ENCODE measurements at regions not wholly inside any gene's neighbourhood (a gene's known extent, or its start where the extent isn't known, plus 50 kb on each side); places are given as distances from the start of the nearest gene placed in this dataset.

DNA sequence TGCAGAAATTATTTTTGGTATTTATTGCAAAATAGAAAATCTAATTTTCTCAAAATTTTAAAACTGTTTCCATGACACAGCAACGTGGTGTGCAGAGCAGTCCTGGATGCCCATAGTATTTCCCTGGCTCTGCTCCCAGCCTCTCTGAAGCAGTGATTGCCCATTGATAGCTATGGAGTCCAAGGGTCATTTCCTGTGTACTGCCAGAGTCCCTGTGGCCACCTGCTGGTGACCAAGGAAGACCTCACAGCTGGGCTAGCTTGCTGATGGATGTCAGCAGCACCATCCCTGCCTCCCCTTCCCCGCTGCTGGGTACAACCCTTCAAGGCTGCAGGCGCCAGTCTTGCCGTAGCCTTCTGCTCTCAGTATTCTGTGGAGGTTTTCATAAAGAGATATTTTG lies 184.1 kb downstream of the DIRAS2 start:
- Histone ChIP-seq H3K23ac (ENCODE audit: insufficient read length) (no peak overlapping the region), H4K8ac (ENCODE audit: extremely low read depth, insufficient read depth, low read length) (no peak overlapping the region), H3K4ac (replicated peaks; ENCODE audit: insufficient read length, low read depth, low read length) (no peak overlapping the region), H3K36me3 (ENCODE audit: control insufficient read depth in 2 of 4, insufficient read depth in 4 of 4, low read length in 3 of 4) (no peaks in the 10 kb centered on the region), H3K27me3 (replicated peaks in 1 of 4; ENCODE audit: control insufficient read depth in 3 of 4, extremely low read depth in 1 of 4, insufficient read depth in 3 of 4, low read length in 3 of 4) (no peaks in the 10 kb centered on the region; a peak in 1 of 7 replicates), H2AK5ac (ENCODE audit: low read depth, low read length) (no peak overlapping the region), H3K4me1 (replicated peaks in 1 of 4; ENCODE audit: control insufficient read depth in 3 of 4, insufficient read depth in 4 of 4, low read length in 3 of 4) (no peaks in the 10 kb centered on the region; a peak in 1 of 7 replicates), H4K20me1 (replicated peaks in 1 of 2; ENCODE audit: control insufficient read depth in 1 of 2, insufficient read depth in 2 of 2, low read length in 2 of 2) (no peaks in the 10 kb centered on the region), H3K79me1 (ENCODE audit: low read depth, low read length) (no peaks in the 10 kb centered on the region), H3K9me3 (ENCODE audit: insufficient read depth in 2 of 2, low read depth in 1 of 2, low read length in 1 of 2) (no peaks in the 10 kb centered on the region), H2BK120ac (replicated peaks; ENCODE audit: low read depth, low read length) (no peak overlapping the region), H3K4me3 (ENCODE audit: extremely low read depth in 1 of 4, insufficient read depth in 2 of 4, low read depth in 3 of 4, low read length in 4 of 4) (no peak overlapping the region), H4K91ac (replicated peaks; ENCODE audit: insufficient read length, low read length) (no peak overlapping the region), H3K4me2 (ENCODE audit: insufficient read depth in 1 of 2, low read depth in 2 of 2, low read length in 2 of 2) (no peak overlapping the region), H3K14ac (ENCODE audit: insufficient read length) (no peak overlapping the region), H3K56ac (replicated peaks; ENCODE audit: insufficient read length, low read depth, low read length) (no peak overlapping the region), H3K79me2 (ENCODE audit: control insufficient read depth in 1 of 2, insufficient read depth in 2 of 2, low read length in 2 of 2) (no peaks in the 10 kb centered on the region), H3K18ac (ENCODE audit: extremely low read depth, low read length) (no peak overlapping the region), H4K5ac (ENCODE audit: insufficient read length, low read depth, low read length) (no peak overlapping the region), H3K9ac (replicated peaks in 1 of 4; ENCODE audit: extremely low read depth in 1 of 4, low read depth in 3 of 4, low read length in 3 of 4) (no peak overlapping the region), H2BK15ac (ENCODE audit: low read length) (no peak overlapping the region), H3K23me2 (ENCODE audit: low read depth, low read length) (no peaks in the 10 kb centered on the region), H2AFZ (ENCODE audit: low read length) (no peak overlapping the region), H3K27ac (ENCODE audit: low read depth, low read length) (no peak overlapping the region), H2BK20ac (ENCODE audit: low read length) (no peak overlapping the region), H2BK5ac (ENCODE audit: low read depth, low read length) (no peak overlapping the region), H2BK12ac (ENCODE audit: low read depth, low read length) (no peak overlapping the region)
- 88% methylated on average over 4 of the region's 4 CpGs; no CpG with 5 or more reads in 1 of the 2 experiments for WGBS, 2 experiments (ENCODE audit: extremely low coverage in 1 of 2, insufficient coverage in 1 of 2, insufficient read length in 1 of 2, insufficient replicate concordance in 2 of 2, low coverage in 1 of 2, low lambda C conversion rate in 2 of 2, missing lambda C conversion rate in 1 of 2)
- no peak for TF ChIP-seq POLR2A (IDR thresholded peaks at IDR 0.05; ENCODE audit: control extremely low read depth in 1 of 2, low read depth in 2 of 2, low read length in 2 of 2)
- peak; percentile 24 to 49; a peak in 2 of 4 replicates for TF ChIP-seq RAD21 (IDR thresholded peaks at IDR 0.05 in 1 of 2, conservative IDR thresholded peaks at IDR 0.05 in 1 of 2; ENCODE audit: low read depth in 2 of 2, low read length in 2 of 2)
- TF ChIP-seq BRCA1 (IDR thresholded peaks at IDR 0.05; ENCODE audit: low read depth, low read length): no peak
- no peak for TF ChIP-seq KDM4A (IDR thresholded peaks at IDR 0.05; ENCODE audit: low read depth, low read length, severe bottlenecking)
- TF ChIP-seq, protein P1, sequence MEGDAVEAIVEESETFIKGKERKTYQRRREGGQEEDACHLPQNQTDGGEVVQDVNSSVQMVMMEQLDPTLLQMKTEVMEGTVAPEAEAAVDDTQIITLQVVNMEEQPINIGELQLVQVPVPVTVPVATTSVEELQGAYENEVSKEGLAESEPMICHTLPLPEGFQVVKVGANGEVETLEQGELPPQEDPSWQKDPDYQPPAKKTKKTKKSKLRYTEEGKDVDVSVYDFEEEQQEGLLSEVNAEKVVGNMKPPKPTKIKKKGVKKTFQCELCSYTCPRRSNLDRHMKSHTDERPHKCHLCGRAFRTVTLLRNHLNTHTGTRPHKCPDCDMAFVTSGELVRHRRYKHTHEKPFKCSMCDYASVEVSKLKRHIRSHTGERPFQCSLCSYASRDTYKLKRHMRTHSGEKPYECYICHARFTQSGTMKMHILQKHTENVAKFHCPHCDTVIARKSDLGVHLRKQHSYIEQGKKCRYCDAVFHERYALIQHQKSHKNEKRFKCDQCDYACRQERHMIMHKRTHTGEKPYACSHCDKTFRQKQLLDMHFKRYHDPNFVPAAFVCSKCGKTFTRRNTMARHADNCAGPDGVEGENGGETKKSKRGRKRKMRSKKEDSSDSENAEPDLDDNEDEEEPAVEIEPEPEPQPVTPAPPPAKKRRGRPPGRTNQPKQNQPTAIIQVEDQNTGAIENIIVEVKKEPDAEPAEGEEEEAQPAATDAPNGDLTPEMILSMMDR (IDR thresholded peaks at IDR 0.05; ENCODE audit: control extremely low read depth in 1 of 3, insufficient read depth in 1 of 3, low read depth in 1 of 3, low read length in 3 of 3): peak; percentile 13 to 51 (median 15); a peak in 3 of 4 replicates
- FAIRE-seq: no peak
- CTCF ChIA-PET (ENCODE audit: partially characterized antibody): interaction anchor here (0.7 to 1.5 kb wide), 3 partner anchors 9 to 440 kb away, joined by 3 to 6 read pairs (median 4); no protein-coding TSS in a partner anchor
- POLR2A ChIA-PET (ENCODE audit: partially characterized antibody): no interaction called here
- DNase-seq (ENCODE audit: low read depth in 1 of 2, low spot score in 2 of 2): no peak

Data from H1 (cell line).